BE2C (cell line): ENCODE measurements at regions not wholly inside any gene's neighbourhood (a gene's known extent, or its start where the extent isn't known, plus 50 kb on each side); places are given as distances from the start of the nearest gene placed in this dataset.

Source experiments
- DNase-seq: peaks from one replicate; pipeline ENCODE4 v3.0.0-alpha.2; 2020
- H3K27me3 ChIP-seq: fragments of 250-450 bp; sonication (Bioruptor Pico); 2 replicates; pipeline ENCODE4 v1.5.1; 2020; ENCODE audit warnings: mild to moderate bottlenecking
- H3K36me3 ChIP-seq: fragments of 250-450 bp; sonication (Bioruptor Pico); 2 replicates; pipeline ENCODE4 v1.5.1; 2020; ENCODE audit warnings: mild to moderate bottlenecking
- H3K4me1 ChIP-seq: fragments of 250-450 bp; sonication (Bioruptor Pico); 2 replicates; pipeline ENCODE4 v1.5.1; 2020
- H3K4me3 ChIP-seq: 2 replicates; pipeline ENCODE4 v1.5.1; 2011; ENCODE audit warnings: low read depth, low read length
- H3K9me3 ChIP-seq: fragments of 250-450 bp; sonication (Bioruptor Pico); 2 replicates; pipeline ENCODE4 v1.5.1; 2020
- TF ChIP-seq, protein P1 (sequence below): IDR thresholded peaks from 2 replicates; pipeline ENCODE4 v1.5.1; 2012; ENCODE audit warnings: mild to moderate bottlenecking, low read depth, low read length

DNA sequence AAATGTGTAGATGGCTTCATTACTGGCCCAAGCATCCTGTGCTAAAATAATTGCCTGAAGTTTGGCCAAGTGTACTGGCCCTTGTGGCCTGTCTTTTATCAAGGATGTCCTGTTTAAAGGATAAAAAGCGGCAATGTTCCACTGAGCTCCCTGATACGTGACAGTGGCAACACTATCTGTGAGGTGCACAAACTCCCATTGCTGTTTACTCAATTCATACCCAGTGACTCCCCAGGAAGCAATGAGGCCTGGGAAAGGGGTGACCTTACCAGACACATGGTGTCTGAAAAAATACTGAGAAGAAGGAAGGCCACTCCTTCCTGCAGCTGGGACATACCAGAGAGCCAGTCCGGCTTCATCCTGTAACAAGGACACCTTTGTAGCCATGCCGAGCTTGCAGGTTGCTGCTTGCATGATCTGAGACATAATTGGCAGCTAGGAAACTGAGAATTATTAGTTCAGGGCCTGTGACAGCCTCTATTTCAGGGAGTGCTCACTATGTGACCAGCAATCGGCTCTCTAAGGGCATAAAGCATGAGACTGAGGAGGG is 198.5 kb upstream of the LRATD1 start:
- no peak for DNase-seq
- no peaks in the 10 kb centered on the region for H3K36me3 ChIP-seq
- no peaks in the 10 kb centered on the region for H3K9me3 ChIP-seq
- H3K4me1 ChIP-seq = no peaks in the 10 kb centered on the region
- H3K27me3 ChIP-seq = no peaks in the 10 kb centered on the region
- H3K4me3 ChIP-seq = no peak overlapping the region
- TF ChIP-seq, protein P1, sequence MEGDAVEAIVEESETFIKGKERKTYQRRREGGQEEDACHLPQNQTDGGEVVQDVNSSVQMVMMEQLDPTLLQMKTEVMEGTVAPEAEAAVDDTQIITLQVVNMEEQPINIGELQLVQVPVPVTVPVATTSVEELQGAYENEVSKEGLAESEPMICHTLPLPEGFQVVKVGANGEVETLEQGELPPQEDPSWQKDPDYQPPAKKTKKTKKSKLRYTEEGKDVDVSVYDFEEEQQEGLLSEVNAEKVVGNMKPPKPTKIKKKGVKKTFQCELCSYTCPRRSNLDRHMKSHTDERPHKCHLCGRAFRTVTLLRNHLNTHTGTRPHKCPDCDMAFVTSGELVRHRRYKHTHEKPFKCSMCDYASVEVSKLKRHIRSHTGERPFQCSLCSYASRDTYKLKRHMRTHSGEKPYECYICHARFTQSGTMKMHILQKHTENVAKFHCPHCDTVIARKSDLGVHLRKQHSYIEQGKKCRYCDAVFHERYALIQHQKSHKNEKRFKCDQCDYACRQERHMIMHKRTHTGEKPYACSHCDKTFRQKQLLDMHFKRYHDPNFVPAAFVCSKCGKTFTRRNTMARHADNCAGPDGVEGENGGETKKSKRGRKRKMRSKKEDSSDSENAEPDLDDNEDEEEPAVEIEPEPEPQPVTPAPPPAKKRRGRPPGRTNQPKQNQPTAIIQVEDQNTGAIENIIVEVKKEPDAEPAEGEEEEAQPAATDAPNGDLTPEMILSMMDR = no peak

DNA sequence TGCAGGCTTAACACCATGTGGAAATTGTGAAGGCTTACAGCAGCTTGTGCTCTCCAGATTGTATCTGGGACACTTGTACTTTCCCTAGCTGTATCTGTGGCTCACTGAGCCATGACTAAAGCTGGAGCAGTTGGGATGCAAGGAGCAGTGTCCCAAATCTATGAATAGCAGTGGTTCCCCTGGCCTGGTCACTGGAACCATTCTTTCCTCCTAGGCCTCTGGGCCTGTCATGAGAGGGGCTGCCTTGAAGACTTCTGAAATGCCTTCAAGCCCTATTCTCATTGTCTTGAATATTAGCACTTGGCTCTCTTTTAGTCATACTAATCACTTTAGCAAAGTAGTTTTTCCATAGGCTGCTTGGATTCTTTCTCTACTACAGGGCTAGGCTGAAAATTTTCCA is 186.8 kb upstream of the LRATD1 start:
- Histone ChIP-seq H3K4me3 (no peak overlapping the region), H3K36me3 (no peaks in the 10 kb centered on the region), H3K4me1 (no peaks in the 10 kb centered on the region), H3K27me3 (no peaks in the 10 kb centered on the region), H3K9me3 (no peaks in the 10 kb centered on the region; the same call in 1 of the 2 replicates)
- DNase-seq = no peak
- TF ChIP-seq, protein P1 = no peak

GRCh38 chr2:14448340-14448739 is 184.2 kb upstream of the LRATD1 start:
- TF ChIP-seq, protein P1 = no peak
- Histone ChIP-seq H3K27me3 (no peaks in the 10 kb centered on the region), H3K36me3 (no peaks in the 10 kb centered on the region), H3K4me1 (no peaks in the 10 kb centered on the region), H3K9me3 (no peaks in the 10 kb centered on the region; the same call in 1 of the 2 replicates), H3K4me3 (no peak overlapping the region)
- no peak for DNase-seq

DNA sequence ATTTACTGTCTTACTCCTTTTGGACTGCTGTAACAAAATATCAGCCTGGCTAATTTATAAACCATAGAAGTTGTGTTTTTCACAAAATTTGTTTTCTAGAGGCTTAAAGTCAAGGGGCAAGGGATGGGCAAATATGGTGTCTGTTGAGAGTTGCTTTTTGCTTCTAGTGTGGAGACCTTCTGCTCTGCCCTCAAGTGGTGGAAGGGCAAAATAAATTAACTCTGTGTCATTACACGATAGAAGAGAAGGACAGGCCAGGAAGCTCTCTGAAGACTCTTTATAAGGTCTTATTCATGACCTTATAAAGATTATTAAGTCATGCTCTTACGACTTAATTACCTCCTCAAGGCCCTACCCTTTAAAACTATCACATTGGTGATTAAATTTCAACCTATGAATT is 181.2 kb upstream of the LRATD1 start:
- no peak for DNase-seq
- no peaks in the 10 kb centered on the region for H3K36me3 ChIP-seq
- TF ChIP-seq, protein P1 = peak; percentile 43
- no peaks in the 10 kb centered on the region for H3K4me1 ChIP-seq
- no peak overlapping the region for H3K4me3 ChIP-seq
- no peaks in the 10 kb centered on the region; the same call in 1 of the 2 replicates for H3K9me3 ChIP-seq
- H3K27me3 ChIP-seq = no peaks in the 10 kb centered on the region

GRCh38 chr2:14454202-14454601 is 178.3 kb upstream of the LRATD1 start:
- Histone ChIP-seq H3K4me3 (no peak overlapping the region), H3K36me3 (no peaks in the 10 kb centered on the region), H3K9me3 (no peaks in the 10 kb centered on the region; the same call in 1 of the 2 replicates), H3K4me1 (no peaks in the 10 kb centered on the region), H3K27me3 (no peaks in the 10 kb centered on the region)
- TF ChIP-seq, protein P1 = no peak
- DNase-seq = no peak

- TF ChIP-seq, protein P1 = no peak
- Histone ChIP-seq H3K36me3 (no peaks in the 10 kb centered on the region), H3K27me3 (no peaks in the 10 kb centered on the region), H3K9me3 (no peaks in the 10 kb centered on the region), H3K4me3 (no peak overlapping the region), H3K4me1 (no peaks in the 10 kb centered on the region)
- DNase-seq = no peak
Measured at GRCh38 chr2:14459786-14460325, 172.7 kb upstream of the LRATD1 start.
